Stimulated activated CD8-positive, alpha-beta memory T cell treated with anti-CD3 and anti-CD28 coated beads, Interleukin-15, amount 100 ng/mL, for 1 hour (primary cell): ENCODE measurements at regions not wholly inside any gene's neighbourhood (a gene's known extent, or its start where the extent isn't known, plus 50 kb on each side); places are given as distances from the start of the nearest gene placed in this dataset.

ENCODE experiments used
- DNase-seq: peaks from one replicate; pipeline ENCODE4 v3.0.0-alpha.2; 2020; ENCODE audit warnings: low read depth

GRCh38 chr2:176680916-176681516, 411.8 kb downstream of the MTX2 start:
- no peak for DNase-seq

GRCh38 chr2:176681584-176682115, 412.4 kb downstream of the MTX2 start:
- no peak for DNase-seq

- no peak for DNase-seq
These were observed 413.0 kb downstream of the MTX2 start for GRCh38 chr2:176682278-176682677.

GRCh38 chr2:176683618-176684111, 414.4 kb downstream of the MTX2 start:
- no peak for DNase-seq

GRCh38 chr2:176685908-176686307, 416.7 kb downstream of the MTX2 start:
- no peak for DNase-seq

- no peak for DNase-seq
These were observed 417.1 kb downstream of the MTX2 start for GRCh38 chr2:176686328-176686727.

- DNase-seq: no peak
These were observed 418.1 kb downstream of the MTX2 start for GRCh38 chr2:176687342-176687741.

- DNase-seq: no peak
These were observed 418.7 kb downstream of the MTX2 start for GRCh38 chr2:176687944-176688343.

GRCh38 chr2:176689711-176690110, 420.5 kb downstream of the MTX2 start:
- DNase-seq: no peak

GRCh38 chr2:176691471-176691870, 422.2 kb downstream of the MTX2 start:
- DNase-seq: no peak

- no peak for DNase-seq
These were observed 423.3 kb downstream of the MTX2 start for GRCh38 chr2:176692533-176692932.

GRCh38 chr2:176699098-176699497, 429.9 kb downstream of the MTX2 start:
- DNase-seq: no peak

GRCh38 chr2:176699644-176700043, 430.4 kb downstream of the MTX2 start:
- no peak for DNase-seq

- DNase-seq: no peak
These were observed 432.9 kb downstream of the MTX2 start for GRCh38 chr2:176702131-176702530.

- DNase-seq: no peak
These were observed 435.1 kb downstream of the MTX2 start for GRCh38 chr2:176704282-176704858.

- no peak for DNase-seq
These were observed 440.1 kb downstream of the MTX2 start for GRCh38 chr2:176709149-176709951.

- DNase-seq: no peak
These were observed 440.7 kb downstream of the MTX2 start for GRCh38 chr2:176709991-176710390.

GRCh38 chr2:176710657-176711186, 441.5 kb downstream of the MTX2 start:
- DNase-seq: no peak

- DNase-seq: no peak
These were observed 456.8 kb downstream of the MTX2 start for GRCh38 chr2:176725873-176726645.

- no peak for DNase-seq
These were observed 458.5 kb downstream of the MTX2 start for GRCh38 chr2:176727696-176728095.

GRCh38 chr2:176729706-176730569, 460.7 kb downstream of the MTX2 start:
- no peak for DNase-seq
